Gastroesophageal sphincter (tissue), 4 donors: ENCODE measurements at regions not wholly inside any gene's neighbourhood (a gene's known extent, or its start where the extent isn't known, plus 50 kb on each side); places are given as distances from the start of the nearest gene placed in this dataset.
A peak's percentile ranks its signal among the peaks of the same experiment; 100 is the strongest.

Source experiments
- ATAC-seq: fragments of 150-250 bp; one replicate; pipeline ENCODE4 v1.9.1; 2016; ENCODE audit warnings: mild to moderate bottlenecking, moderate library complexity
- H3K27ac ChIP-seq, 4 donors: fragments of 200-600 bp; sonication (generic) in 3 of 4; 1 replicate in 3 of 4; 2 replicates in 1 of 4; pipeline ENCODE4 v1.5.1; 2016 to 2019
- H3K27me3 ChIP-seq: fragments of 200-600 bp; sonication (generic); one replicate; pipeline ENCODE4 v1.5.1; 2019
- H3K36me3 ChIP-seq, 2 donors: fragments of 200-600 bp; sonication (generic); one replicate each; pipeline ENCODE4 v1.5.1; 2019; ENCODE audit warnings: control low read depth in 1 of 2
- H3K4me1 ChIP-seq, 3 donors: fragments of 200-600 bp; sonication (generic); 1 replicate in 2 of 3; 2 replicates in 1 of 3; pipeline ENCODE4 v1.5.1; 2016 to 2019; ENCODE audit warnings: control low read depth in 2 of 3
- H3K4me3 ChIP-seq, 2 donors: fragments of 200-600 bp; sonication (generic); one replicate each; pipeline ENCODE4 v1.5.1; 2019; ENCODE audit warnings: mild to moderate bottlenecking in 1 of 2, moderate library complexity in 1 of 2
- H3K9me3 ChIP-seq, 3 donors: fragments of 200-600 bp; sonication (generic); one replicate each; pipeline ENCODE4 v1.5.1; 2017 to 2019; ENCODE audit warnings: control low read depth in 2 of 3
- CTCF ChIP-seq, 4 experiments: fragments of 200-600 bp in 2 of 4; fragments of 450-650 bp in 2 of 4; sonication (generic) in 1 of 4; IDR thresholded peaks; one replicate each; pipeline ENCODE4 v1.5.1; 2017 to 2019; ENCODE audit warnings: antibody characterized with exemption in 4 of 4, mild to moderate bottlenecking in 2 of 4, moderate library complexity in 2 of 4
- EP300 ChIP-seq: sonication (generic); formaldehyde crosslinking; IDR thresholded peaks from one replicate; pipeline ENCODE4 v1.6.1; 2017; ENCODE audit warnings: antibody characterized with exemption, mild to moderate bottlenecking
- POLR2A ChIP-seq, 2 donors: fragments of 450-650 bp; IDR thresholded peaks; one replicate each; pipeline ENCODE4 v1.6.1; 2017; ENCODE audit warnings: antibody characterized with exemption in 2 of 2, mild to moderate bottlenecking in 2 of 2, moderate library complexity in 1 of 2
- POLR2AphosphoS5 ChIP-seq: sonication (generic); formaldehyde crosslinking; IDR thresholded peaks from one replicate; pipeline ENCODE4 v1.6.1; 2017; ENCODE audit warnings: antibody characterized with exemption
- WGBS, 2 donors: methylation state at CpG; one replicate each; pipeline ENCODE4 v1.1.5; 2018; ENCODE audit warnings: low coverage in 1 of 2; 5-methylcytosine and 5-hydroxymethylcytosine counted together

DNA sequence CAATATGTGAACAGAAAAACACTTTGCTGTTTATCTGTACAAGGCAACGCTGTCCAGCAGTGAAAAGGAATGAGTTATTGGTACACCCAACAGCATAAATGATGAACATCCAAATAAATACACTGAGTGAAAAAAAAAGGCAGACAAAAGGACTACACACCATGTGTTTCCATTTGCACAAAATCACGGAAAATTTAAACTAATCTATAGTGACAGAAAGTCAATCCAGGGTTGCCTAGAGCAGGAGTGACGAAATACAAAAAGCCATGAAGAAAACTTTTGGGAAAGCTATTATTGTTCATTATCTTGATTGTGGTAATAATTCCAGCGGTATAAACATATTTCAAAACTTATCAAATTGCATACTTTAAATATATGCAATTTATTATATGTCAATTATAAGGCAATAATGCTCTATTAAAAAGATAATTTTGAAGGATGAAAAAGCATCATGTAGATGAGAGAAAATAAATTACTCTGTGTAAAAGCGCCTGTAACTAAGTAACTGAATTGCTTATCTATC is 578.0 kb upstream of the TMEM132C start:
- no peaks in the 10 kb centered on the region for H3K27me3 ChIP-seq
- H3K9me3 ChIP-seq = no peaks in the 10 kb centered on the region
- H3K27ac ChIP-seq = no peak overlapping the region
- H3K4me3 ChIP-seq = no peak overlapping the region
- H3K36me3 ChIP-seq = no peaks in the 10 kb centered on the region
- no peak for TF ChIP-seq POLR2A (IDR thresholded peaks at IDR 0.05)
- TF ChIP-seq CTCF (IDR thresholded peaks at IDR 0.05) = no peak
- no peak for ATAC-seq
- H3K4me1 ChIP-seq = no peaks in the 10 kb centered on the region
- WGBS, 2 donors = 56 to 73% methylated on average over 5 of the region's 5 CpGs

DNA sequence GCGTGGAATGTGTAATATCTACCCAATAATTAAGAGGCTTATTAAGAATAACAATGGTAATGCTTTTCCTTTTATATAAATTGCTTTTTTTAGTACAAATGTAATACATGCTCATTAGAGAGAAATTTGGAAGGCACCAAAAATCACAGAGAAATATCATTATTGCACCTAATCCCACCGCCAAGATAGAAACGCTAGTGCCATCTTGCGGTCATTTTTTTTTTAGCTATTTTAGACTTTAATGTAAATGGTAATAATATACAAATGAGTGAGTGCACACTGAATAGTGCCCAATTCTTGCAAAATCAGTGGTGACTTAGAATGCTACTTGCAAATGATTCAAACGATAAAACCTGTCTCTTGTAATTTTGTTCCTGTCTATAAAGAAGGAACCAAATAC is 576.8 kb upstream of the TMEM132C start:
- no peaks in the 10 kb centered on the region for H3K27me3 ChIP-seq
- no peak for ATAC-seq
- 45 to 72% methylated on average over 5 of the region's 5 CpGs for WGBS, 2 donors

DNA sequence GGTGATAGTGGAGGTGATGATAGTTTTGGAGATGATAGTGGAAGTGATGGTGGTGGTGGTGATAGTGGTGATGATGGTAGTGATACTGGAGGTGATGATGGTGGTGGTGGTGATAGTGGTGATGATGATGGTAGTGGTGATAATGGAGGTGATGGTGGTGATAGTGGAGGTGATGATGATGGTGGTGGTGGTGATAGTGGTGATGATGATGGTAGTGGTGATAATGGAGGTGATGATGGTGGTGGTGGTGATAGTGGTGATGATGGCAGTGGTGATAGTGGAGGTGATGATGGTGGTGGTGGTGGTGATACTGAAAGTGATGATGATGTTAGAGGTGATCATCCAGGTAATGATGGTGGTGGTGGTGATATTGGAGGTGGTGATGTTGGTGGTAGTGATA is 570.0 kb upstream of the TMEM132C start:
- no peaks in the 10 kb centered on the region for H3K4me1 ChIP-seq
- H3K4me3 ChIP-seq = no peak overlapping the region
- no peaks in the 10 kb centered on the region for H3K36me3 ChIP-seq
- ATAC-seq = peak; percentile 34
- no peaks in the 10 kb centered on the region for H3K9me3 ChIP-seq
- TF ChIP-seq EP300 (no peak), POLR2AphosphoS5 (no peak), CTCF (IDR thresholded peaks at IDR 0.05) (no peak), POLR2A (IDR thresholded peaks at IDR 0.05) (no peak)
- no peaks in the 10 kb centered on the region for H3K27me3 ChIP-seq
- no peak overlapping the region for H3K27ac ChIP-seq

More for the DNA sequence above, 576.8 kb upstream of the TMEM132C start:
- Histone ChIP-seq H3K4me3 (no peak overlapping the region), H3K36me3 (no peaks in the 10 kb centered on the region), H3K4me1 (no peaks in the 10 kb centered on the region), H3K27ac (no peak overlapping the region), H3K9me3 (no peaks in the 10 kb centered on the region)
- TF ChIP-seq EP300 (no peak), POLR2A (IDR thresholded peaks at IDR 0.05) (no peak), CTCF (IDR thresholded peaks at IDR 0.05) (no peak)

DNA sequence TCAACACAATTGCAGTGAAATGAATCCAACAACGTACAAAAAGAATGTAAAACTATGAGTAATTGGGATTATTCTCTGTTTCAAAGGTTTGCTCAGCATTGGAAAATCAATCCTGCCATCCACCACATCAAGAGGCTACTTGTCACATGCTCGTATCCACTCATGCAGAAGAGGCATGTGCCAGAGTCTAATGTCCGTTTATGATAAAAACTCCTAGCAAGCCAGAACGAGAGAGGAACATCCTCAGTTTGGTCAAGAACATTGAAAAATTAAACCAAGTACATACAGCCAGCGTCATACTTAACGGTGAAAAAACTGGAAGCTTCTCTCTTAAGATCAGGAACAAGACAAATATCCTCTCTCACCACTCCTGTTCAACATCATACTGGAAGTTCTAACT is 563.9 kb upstream of the TMEM132C start:
- no peaks in the 10 kb centered on the region for H3K9me3 ChIP-seq
- no peaks in the 10 kb centered on the region for H3K4me1 ChIP-seq
- H3K4me3 ChIP-seq = no peak overlapping the region
- H3K27ac ChIP-seq = no peak overlapping the region
- no peak for ATAC-seq
- no peaks in the 10 kb centered on the region for H3K27me3 ChIP-seq
- WGBS, 2 donors = 64 to 70% methylated on average over 6 of the region's 6 CpGs
- TF ChIP-seq EP300 = no peak
- TF ChIP-seq POLR2A (IDR thresholded peaks at IDR 0.05) = no peak
- TF ChIP-seq CTCF (IDR thresholded peaks at IDR 0.05) = no peak
- no peak for TF ChIP-seq POLR2AphosphoS5
- H3K36me3 ChIP-seq = no peaks in the 10 kb centered on the region

- no peaks in the 10 kb centered on the region for H3K4me1 ChIP-seq
- H3K36me3 ChIP-seq = no peaks in the 10 kb centered on the region
- H3K27me3 ChIP-seq = peaks cover 15% of the 10 kb centered on the region
- H3K27ac ChIP-seq = no peak overlapping the region
- H3K4me3 ChIP-seq = no peak overlapping the region
- WGBS, 2 donors = 40 to 50% methylated on average over 6 to 8 of the region's 8 CpGs
- TF ChIP-seq EP300 = no peak
- no peak for TF ChIP-seq CTCF (IDR thresholded peaks at IDR 0.05)
- no peak for TF ChIP-seq POLR2A (IDR thresholded peaks at IDR 0.05)
- no peak for TF ChIP-seq POLR2AphosphoS5
- no peaks in the 10 kb centered on the region for H3K9me3 ChIP-seq
- no peak for ATAC-seq
These were observed 555.9 kb upstream of the TMEM132C start for GRCh38 chr12:127711108-127711507.
